GOT3 (cell line): ENCODE measurements at regions not wholly inside any gene's neighbourhood (a gene's known extent, or its start where the extent isn't known, plus 50 kb on each side); places are given as distances from the start of the nearest gene placed in this dataset.
"Not testable (repeated sequence)": the region's sequence is repeated elsewhere in the genome, so short reads cannot be mapped to it uniquely, and the experiment has no call there.

ENCODE experiments used
- DNase-seq: peaks from one replicate; lab custom pipeline; 2025; ENCODE audit warnings: mixed read lengths; lab: John Stamatoyannopoulos, UW

DNA sequence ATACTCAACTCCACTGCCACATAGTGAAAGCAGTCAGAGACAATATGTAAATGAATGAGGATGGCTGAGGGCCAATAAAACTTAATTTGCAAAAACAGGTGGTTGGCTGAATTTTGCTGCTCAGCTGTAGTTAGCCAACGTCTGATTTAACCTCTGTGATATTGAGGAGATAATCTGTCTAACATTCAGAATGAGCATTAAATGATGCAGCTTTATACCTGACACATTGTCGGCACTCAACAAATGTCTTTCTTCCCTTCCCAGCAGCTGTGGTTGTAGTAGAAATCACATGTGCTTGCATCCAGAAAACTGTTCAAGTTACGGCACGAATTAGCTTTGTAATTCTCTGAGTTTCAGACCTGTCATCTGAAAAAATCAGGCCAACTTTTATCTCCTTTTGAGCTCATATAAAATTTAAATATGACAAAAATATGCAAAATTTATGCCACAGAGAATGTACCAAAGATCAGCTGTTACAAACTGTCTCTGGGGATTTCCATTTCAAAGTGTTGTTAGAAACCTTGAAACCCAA lies 1239.7 kb downstream of the GATA3 start:
- DNase-seq = no peak

DNA sequence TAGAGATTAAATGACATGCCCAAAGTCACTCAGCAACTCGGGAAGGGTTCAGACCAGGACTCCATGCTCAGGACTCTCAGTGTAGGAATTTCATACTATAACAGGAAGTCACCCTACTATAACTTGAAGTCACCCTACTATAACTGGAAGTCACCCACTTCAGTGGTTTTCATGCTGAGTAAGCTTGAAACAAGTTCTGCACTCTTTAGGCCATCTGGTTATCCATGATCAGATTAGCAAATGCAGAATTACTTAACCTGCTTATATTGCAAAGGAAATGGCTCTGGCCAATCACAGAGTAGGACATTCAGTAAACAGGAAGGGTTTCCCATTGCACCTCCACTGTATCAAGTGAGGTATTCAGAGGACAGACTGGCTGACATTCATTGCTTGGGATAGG lies 1240.4 kb downstream of the GATA3 start:
- no peak for DNase-seq

DNA sequence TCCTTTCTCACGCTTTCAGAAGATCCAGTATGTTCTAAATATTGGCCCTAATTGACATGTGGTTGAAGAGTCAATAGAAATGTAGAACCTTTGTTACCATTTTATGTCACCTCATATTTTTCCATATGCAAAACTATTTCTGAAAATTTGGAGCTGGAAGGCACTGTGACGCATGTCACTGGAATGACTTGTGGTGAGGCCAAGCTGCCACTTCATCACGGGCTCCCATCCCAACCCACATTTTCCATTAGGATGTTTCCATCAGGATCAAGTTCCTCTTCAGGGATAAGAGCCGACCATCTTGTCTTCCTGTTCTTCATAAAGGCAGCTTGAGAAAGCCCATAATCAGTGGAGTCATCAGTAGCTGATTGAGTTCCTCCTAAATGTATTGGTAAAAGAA lies 1241.7 kb downstream of the GATA3 start:
- no peak for DNase-seq

DNA sequence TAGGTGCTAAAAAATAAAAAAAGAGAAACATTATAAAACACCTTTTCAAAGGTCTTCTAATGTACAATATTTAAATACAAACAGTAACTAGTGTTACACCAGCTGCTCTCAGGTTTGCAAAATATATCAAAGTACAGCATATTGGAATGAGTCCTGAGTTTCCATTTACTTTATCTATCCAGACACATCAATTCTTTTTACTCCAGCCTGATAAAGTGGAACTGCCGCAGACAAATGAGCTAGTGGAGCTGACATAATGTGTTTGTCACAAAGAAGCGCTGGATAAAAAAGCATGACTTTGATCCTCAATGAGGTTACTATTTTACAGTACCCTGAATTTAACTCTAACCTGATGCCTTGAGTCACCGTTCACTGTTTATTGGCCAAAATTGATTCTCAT lies 1243.1 kb downstream of the GATA3 start:
- DNase-seq = no peak

DNA sequence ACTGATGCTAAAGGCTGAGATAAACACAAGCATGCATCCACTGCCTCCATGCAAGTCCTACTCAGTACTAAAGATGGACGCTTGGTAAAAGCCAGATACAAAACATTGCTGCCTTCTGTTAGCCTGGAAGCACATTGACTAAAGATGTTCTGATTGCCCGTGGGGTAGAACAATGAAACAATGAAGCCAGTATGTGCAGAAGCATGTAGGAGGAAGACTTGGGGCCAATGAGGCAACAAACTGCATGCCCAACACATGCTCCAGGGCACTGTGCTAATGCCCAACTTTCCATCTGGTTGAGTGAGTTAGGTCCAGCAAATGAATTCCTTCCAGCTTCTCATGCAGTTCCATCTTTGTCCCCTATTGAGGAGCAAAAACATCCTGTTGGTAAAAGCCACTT lies 1245.5 kb downstream of the GATA3 start:
- DNase-seq = no peak

DNA sequence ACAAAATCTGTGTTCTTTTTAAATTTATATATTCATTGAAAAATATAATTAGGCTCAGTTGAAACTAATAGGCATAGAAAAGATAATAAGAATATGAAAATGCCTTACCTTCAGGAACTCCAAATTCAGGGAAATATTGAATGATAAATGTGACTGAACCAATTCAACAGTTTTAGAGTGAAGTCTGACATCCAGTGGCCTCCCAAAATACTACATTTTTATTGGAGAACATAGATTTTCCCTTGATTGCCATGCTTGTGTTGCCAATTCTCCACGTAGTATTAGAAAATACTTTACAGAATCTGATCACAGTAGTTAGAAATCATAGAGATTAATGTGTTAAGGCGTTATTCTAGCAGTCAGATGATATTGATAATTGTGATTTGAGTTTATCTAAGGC lies 1246.7 kb downstream of the GATA3 start:
- DNase-seq = no peak

DNA sequence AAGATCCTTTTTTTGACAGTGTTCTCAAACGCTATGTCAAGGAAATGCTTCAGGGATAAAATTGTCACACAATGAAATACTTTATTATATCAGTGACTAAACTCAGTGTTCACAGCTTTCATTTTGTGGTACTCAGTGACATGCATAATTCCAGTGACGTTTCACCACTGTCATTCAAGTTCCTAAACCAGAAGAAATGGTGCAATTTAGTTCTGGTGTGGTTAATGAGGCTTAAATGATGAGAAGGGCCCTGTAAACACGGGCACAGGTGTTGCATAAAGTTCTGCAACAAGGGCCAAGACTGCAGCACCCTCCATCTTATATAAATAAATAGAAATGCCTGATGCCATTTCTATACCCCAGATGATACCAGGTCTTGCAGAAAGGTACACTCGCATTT lies 1247.1 kb downstream of the GATA3 start:
- no peak for DNase-seq

DNA sequence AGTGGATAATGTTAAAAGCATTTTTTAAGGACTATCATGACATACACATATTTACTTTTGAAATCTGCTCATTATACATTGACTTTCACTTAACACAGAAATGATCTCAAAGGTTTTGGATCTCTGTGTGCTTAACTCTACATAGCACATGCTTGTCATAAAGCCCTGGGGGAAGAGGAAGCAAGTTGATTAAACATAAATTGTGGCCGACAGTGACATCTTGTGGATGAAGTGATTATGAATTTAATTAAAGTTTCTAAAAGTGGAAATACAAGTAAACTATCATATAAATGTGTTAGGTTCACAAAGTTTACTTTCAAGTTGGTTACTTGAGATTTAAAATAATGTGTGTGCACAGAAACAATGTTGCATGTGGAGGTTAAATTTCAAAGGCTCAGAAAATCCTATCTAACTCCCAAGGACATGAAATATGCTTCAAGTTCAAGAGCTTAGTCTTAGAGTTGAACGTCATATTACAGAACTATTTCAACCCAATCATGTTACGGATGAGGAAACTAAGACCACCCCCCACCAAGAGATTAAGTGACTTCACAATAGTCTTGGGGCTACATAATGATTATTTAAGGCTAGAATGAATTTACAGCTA lies 1247.8 kb downstream of the GATA3 start:
- no peak for DNase-seq

DNA sequence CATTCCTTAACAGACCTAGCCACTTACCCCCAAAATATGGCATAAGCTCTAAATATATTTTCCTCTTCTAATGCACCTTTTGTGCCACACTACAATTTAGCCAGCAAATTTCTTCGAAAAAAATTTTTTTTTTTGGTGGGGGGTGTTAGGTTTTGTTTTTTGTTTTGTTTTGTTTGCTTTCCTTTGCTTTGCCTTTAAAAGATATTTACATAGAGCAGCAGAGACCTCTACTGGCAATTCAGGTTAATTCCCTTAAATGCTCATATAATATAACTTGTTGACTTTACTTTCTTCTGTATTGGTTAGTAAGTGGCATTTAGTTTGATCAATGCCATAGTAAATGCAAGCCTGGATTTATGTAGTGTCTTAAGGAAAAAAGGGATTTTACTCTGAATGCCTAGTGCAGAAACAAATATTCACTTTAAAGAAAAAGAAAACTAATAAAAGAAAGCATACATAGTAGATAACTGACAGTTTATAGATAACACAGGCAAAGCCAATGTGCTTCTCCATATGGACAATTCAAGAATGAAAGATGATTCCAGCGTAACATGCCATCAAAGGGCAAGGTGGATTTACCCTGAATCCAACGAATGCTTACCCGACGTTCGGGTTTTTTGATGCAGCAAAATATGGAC lies 1250.6 kb downstream of the GATA3 start:
- no peak for DNase-seq

DNA sequence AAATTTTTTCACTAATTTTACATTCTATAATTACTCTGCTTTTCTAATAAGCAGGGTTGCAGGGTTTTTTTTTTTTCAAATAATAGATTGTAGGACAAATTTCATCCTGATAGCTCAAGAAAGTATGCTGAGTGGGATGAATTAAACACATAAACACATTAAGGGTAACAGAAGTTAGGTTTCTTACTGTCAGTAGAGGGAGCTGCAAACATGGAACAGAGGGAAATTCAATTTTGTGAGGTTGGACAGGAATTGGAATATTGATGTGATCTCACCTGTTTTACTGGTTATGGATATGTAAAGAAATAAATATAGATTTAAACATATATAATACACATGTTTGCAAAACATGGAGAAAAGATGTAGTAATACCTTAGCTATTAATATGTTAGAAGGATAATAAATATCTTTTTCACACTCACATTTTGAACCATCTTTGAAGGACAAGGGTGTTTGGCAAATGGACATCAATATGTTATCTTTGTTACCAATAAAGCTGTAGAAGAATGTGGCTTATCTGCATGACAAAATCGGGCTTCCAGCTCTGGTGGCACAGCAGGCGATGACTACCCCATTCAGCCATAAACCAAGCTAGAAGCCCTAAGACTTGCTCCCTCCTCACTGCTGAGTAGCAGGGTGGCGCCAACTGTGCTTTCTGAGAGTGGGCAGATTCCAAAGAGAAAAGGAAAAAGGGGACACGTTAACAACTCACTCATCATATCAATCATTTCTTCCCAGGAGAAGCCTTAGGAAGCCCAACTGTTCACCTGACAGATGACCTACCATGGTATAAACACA lies 1257.4 kb downstream of the GATA3 start:
- DNase-seq = no peak

DNA sequence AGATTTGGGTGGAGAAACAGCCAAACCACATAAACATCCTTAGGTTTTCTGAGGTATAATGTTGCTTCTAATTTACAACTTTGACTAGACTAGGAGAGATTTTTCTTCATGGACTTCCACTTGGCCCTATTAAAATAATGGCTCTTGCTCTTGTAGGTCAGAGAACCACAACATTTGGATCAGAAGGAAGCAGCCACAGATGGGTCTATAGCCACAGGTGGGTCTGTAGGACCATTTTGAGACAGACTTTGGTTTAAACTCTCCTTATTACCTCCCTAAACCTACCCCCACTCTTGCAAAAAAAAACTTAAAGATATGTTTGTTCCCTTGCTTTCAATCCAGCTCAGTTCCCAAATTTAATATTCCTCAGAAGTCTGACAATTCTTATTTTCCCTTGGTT lies 1260.8 kb downstream of the GATA3 start:
- no peak for DNase-seq

DNA sequence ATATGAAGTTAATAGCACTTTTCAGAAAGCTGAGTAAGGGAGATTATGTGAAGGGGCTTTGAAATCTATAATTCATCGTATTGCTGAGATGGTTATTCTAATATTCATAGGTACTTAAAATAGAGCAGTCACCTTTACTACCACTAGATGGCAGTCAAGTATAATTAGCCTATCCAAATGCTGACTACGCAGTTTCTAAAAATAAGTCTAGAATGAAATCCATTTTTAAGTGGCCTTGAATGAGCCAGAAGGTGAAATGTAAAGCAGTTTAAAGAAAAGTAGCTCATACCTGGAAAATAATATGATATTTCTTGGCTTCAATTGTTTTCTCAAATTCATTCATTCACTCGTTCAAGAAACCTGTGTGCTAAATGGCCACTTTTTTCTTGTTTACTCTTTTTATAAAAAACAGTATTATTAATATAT lies 1277.1 kb downstream of the GATA3 start:
- no peak for DNase-seq

DNA sequence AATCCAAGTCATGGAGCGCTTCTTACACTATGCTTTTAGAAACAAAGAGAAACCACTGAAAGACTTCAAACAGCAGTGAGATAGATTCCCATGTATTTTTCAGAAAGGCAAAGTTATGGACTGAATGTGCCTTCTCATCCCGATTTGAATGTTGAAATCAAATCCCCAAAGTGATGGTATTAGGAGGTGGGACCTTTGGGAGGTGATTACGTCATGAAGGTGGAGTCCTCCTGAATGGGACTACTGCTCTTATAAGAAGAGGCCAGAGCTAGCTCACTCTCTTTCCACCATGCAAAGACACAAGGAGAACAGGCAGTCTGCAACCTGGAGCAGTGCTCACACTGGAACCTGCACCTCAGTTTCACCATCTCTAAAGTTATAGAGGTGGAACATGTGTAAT lies 1279.8 kb downstream of the GATA3 start:
- DNase-seq = no peak

DNA sequence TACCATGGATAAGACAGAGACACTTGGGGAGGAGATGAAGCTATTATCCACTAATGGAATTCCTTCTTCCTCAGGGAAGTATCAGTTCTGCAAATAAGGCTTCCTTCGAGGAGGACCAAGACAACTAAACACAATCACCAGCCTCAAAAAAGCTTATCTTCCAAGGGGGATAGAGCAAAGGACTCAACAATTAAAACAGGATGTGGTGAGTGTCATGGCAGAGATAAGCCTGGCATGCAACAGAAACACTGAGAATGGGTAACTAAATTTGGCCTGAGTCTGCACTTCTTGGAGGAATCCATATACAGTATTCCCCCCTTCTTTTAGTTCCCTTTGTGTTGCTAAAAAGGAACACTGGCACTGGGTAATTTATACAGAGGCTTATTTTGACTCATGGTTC lies 1285.2 kb downstream of the GATA3 start:
- no peak for DNase-seq

DNA sequence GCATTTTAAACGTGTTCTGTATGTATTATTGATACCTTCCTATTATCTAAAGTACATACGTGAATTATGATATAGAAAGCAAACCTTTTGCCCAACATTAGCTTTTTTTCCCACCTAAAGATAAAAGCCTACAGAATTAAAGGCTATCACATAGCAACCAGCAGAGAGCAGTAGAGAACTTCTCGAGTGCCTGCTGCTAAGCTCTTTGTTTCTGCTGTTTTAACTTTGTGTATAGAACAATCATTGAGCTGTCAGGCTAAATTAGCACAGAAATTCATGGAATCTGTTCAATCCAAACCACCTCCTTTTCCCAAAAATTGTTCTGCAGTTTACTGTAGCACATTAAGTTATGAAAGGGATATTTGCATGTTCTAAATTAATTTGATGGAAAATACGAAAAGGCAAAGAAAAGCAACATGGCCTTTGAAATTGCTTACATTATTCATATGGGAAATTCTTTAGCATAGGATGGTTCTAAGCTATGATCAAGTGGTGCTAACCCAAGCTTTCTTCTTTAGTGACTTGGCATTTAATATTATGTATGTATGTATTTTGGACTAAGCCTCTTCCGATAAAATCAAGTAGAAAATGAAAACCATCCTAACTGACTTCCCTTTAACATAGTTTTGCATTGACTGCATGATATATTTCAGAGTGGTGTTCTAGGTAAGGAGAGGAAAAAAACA lies 1288.5 kb downstream of the GATA3 start:
- no peak for DNase-seq

DNA sequence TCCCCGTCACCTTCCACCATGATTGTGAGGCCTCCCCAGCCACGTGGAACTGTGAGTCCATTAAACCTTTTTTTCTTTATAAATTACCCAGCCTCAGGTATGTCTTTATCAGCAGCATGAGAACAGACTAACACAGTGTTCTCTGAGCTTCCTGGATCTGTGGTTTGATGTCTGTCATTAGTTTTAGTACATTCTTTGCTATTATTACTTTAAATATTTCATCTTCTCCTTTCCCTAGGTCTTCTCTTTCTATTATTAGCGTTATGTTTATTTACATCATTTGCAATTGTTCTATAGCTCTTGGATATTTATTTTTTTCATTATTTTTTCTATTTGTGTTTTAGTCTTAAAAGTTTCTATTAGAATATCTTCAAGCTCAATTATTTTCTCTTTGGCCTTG lies 1293.4 kb downstream of the GATA3 start:
- not testable (repeated sequence) for DNase-seq

DNA sequence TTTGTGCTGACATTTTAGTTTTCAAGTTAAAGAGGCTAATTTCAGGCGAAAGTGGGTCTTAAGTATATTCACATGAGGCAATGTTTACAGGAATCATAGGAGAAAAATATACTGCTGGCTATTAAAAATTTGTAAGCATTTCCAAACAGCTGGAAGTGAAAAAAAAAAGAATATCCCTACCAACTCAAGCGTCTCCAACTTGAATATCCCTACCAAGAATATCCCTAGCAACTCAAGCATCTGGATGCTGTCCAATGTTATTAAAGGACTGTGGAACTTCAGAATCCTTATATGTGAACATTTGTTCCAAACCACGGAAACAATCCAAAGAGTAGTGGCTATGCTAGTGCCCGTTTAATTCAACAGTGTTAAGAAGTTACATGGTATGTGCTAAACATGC lies 1303.0 kb downstream of the GATA3 start:
- no peak for DNase-seq

DNA sequence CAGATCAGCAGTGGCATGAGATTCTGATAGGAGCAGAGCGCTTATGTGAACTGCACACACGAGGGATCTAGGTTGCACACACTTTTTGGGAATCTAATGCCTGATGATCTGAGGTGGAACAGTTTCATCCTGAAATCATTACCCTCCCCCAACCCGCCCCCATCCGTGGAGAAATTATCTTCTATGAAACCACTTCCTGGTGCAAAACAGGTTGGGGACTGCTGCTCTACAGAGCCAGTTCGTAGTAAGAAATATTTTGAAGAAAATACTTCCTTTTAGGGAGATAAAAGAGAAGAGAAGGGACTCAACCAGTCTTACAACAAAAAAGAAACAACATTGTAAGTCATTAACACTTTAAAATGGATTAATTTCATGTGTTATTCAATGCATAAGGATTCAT lies 1308.2 kb downstream of the GATA3 start:
- DNase-seq = no peak

DNA sequence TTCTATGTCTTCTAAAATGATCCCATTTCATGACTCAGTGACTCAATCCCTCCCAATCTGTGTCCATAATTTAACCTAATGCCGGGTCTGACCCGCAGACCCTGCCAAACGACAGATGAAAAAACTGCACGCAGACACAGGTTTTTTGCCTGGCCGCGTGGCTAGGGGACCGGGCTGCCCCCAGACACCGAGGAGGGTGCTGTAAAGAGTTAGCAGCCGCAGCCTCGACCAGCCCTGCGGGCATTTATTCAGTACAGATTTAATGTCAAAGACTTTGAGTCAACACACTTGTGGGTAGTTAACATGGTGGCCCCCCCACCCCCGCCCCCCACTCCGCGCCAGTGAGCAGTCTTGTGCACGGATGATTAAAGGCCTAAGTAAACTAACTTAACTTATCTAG lies 1324.7 kb downstream of the GATA3 start:
- DNase-seq = no peak

DNA sequence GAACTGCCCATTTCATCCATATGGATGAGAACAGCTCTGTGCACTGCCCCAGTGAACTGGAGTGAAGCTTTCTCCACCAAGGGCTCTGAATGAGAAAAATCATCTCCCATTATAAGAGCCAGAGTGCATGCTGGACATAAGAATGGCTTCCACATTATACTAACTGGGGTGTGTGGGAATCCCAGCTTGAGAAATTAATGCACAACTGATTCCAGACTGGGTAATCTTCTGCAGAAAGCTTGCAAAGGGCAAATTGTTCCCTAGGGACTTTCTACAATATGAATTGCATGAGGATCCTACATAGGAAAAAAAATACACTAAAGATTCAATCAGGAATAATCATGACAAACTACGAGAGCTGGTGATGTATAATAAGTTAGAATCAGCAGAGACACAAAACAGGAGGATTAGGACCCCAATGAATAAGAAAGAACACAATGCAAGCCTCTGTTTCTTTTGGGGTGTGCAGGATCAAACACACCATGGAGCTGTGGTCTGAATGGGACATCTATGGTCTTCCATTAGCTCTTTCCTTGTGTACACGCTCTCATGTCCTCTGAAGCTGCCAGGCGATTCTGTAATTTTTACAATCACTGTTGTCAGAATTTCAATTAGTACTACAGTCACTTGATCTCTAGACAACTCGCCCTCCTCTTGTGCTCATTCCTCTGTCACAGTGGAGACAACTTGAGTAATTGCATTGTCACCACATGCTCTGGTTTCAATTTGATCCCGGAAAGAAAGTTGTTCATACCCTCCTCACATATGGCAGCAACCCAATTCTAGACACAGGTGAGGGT lies 1327.4 kb downstream of the GATA3 start:
- no peak for DNase-seq

DNA sequence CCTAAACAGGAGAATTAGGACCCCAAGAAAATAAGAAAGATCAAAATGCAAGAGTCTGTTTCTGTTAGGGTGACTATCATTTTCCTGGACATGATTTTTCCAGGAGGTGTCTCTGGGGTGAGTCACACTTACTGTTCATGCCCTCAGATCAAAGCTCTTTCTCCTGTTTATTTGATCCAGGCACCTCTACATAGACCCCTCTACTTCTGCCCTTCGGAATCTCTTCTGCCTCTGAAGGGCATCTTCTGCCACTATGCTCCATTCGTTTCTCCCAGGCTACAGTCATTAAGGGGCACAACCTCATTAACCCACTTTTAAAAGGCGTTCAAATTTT lies 1328.0 kb downstream of the GATA3 start:
- no peak for DNase-seq

DNA sequence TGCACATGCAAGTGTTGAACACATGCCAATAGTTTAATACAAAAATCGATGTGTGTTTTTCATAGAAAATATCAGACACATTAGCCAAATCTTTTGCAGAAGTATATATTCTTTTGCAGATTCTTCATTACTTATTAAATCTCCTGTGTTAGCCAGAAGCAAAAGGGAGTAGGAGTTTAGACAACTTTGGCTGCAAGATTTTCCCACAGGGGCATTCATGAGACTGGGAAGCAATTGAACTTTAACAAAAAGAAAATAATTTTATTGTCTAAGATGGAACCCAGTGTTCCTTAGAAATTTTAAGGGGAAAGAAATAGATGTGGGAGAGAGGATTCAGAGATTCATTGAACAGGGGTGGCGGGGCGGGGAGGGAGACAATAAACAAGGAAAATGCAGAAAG lies 1336.0 kb downstream of the GATA3 start:
- no peak for DNase-seq
